GM12891 (cell line): ENCODE measurements at regions not wholly inside any gene's neighbourhood (a gene's known extent, or its start where the extent isn't known, plus 50 kb on each side); places are given as distances from the start of the nearest gene placed in this dataset.

Experiments used
- POLR2A ChIP-seq: IDR thresholded peaks from 2 replicates; pipeline ENCODE4 v1.6.1; 2011; ENCODE audit warnings: low read depth, low read length, control low read depth
- TAF1 ChIP-seq: IDR thresholded peaks from 2 replicates; pipeline ENCODE4 v1.6.1; 2011; ENCODE audit warnings: low read depth, low read length, control low read depth

- TF ChIP-seq TAF1 (no peak), POLR2A (no peak)
These were observed 505.9 kb downstream of the SI start for GRCh38 chr3:164572436-164572835.
